ENCODE measurements at regions not wholly inside any gene's neighbourhood (a gene's known extent, or its start where the extent isn't known, plus 50 kb on each side); places are given as distances from the start of the nearest gene placed in this dataset.
"Not testable (repeated sequence)": the region's sequence is repeated elsewhere in the genome, so short reads cannot be mapped to it uniquely, and the experiment has no call there.

GRCh38 chr18:75960356-75960755, 532.9 kb upstream of the SMIM21 start:
- TF ChIP-seq CTCF (IDR thresholded peaks at IDR 0.05; ENCODE audit: low read length); EZH2 (optimal IDR thresholded peaks at IDR 0.05; ENCODE audit: low read depth, low read length): not testable (repeated sequence)
